ENCODE measurements at regions not wholly inside any gene's neighbourhood (a gene's known extent, or its start where the extent isn't known, plus 50 kb on each side); places are given as distances from the start of the nearest gene placed in this dataset.

DNA sequence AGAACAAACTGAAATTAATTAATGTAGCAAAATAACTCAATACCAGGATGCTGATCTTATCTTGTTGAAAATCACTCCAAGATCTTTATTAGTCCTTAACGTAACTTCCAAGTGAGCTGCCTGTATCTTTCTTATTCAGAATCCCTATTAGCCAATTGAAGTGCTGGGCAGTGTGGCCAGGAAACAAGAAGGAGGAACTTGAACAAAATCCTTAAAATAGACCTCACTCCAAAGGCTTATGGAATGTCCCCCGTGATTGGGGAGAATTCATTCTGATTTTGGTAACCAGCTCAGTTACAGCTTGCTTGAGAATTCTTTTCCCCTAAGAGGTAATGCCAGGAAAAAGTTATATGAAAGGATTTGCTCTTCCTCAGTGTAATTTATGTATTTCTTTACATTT is 171.0 kb downstream of the DEPDC1B start:
- no peak for TF ChIP-seq EZH2 (IDR thresholded peaks at IDR 0.05; ENCODE audit: insufficient read depth, low read length)
- TF ChIP-seq, protein P1, sequence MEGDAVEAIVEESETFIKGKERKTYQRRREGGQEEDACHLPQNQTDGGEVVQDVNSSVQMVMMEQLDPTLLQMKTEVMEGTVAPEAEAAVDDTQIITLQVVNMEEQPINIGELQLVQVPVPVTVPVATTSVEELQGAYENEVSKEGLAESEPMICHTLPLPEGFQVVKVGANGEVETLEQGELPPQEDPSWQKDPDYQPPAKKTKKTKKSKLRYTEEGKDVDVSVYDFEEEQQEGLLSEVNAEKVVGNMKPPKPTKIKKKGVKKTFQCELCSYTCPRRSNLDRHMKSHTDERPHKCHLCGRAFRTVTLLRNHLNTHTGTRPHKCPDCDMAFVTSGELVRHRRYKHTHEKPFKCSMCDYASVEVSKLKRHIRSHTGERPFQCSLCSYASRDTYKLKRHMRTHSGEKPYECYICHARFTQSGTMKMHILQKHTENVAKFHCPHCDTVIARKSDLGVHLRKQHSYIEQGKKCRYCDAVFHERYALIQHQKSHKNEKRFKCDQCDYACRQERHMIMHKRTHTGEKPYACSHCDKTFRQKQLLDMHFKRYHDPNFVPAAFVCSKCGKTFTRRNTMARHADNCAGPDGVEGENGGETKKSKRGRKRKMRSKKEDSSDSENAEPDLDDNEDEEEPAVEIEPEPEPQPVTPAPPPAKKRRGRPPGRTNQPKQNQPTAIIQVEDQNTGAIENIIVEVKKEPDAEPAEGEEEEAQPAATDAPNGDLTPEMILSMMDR (IDR thresholded peaks at IDR 0.05; ENCODE audit: insufficient read depth, low read depth, low read length): no peak
- no peaks in the 10 kb centered on the region for H3K4me1 ChIP-seq (ENCODE audit: insufficient read depth, low read length)
- Mint-ChIP-seq H3K27me3 (ENCODE audit: low read depth, unreplicated experiment) (no peaks in the 10 kb centered on the region), H3K36me3 (ENCODE audit: low read depth, unreplicated experiment) (no peaks in the 10 kb centered on the region), H3K9me3 (ENCODE audit: unreplicated experiment) (peaks cover 2% of the 10 kb centered on the region), H3K4me3 (ENCODE audit: unreplicated experiment) (no peak overlapping the region), H3K27ac (ENCODE audit: unreplicated experiment) (no peak overlapping the region), H3K4me1 (ENCODE audit: low read depth, unreplicated experiment) (no peaks in the 10 kb centered on the region)
- H4K20me1 ChIP-seq (ENCODE audit: insufficient read depth, low read length): no peaks in the 10 kb centered on the region
- H3K4me3 ChIP-seq (ENCODE audit: insufficient read depth, low read depth, low read length): no peak overlapping the region
- H3K9ac ChIP-seq (ENCODE audit: low read length): no peak overlapping the region
- H3K36me3 ChIP-seq (ENCODE audit: insufficient read depth, low read length): no peaks in the 10 kb centered on the region
- no peaks in the 10 kb centered on the region for H3K9me3 ChIP-seq (ENCODE audit: insufficient read depth, low read depth, low read length)
- no peaks in the 10 kb centered on the region for H3K27me3 ChIP-seq (ENCODE audit: insufficient read depth, low read length)
- H3K4me2 ChIP-seq (ENCODE audit: low read length): no peak overlapping the region
- no peak overlapping the region for H2AFZ ChIP-seq (ENCODE audit: low read depth, low read length)
- no peaks in the 10 kb centered on the region for H3K79me2 ChIP-seq (ENCODE audit: insufficient read depth, low read length)
- DNase-seq (ENCODE audit: low read depth): no peak
- no peak overlapping the region for H3K27ac ChIP-seq (ENCODE audit: low read depth, low read length)
- FAIRE-seq: no peak

DNA sequence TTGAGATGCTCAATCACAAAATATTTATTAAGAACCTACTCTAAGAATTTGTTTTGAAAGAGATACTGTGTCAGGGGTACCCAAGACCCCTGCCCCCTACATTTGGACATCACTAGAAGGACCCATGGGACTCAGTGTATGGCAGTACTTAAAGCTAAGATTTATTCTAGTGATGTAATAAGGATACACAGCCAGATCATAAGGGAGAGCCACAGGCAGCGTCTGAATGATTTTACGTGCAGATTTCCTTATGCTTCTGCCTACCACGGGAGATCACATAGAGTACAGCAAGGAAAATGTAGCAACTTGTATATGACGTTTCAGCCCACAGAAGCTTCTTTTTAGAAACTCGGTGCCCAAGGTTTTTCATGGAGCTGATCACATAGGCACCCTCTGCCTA is 172.9 kb downstream of the DEPDC1B start:
- H3K4me3 Mint-ChIP-seq (ENCODE audit: unreplicated experiment): no peak overlapping the region
- no peaks in the 10 kb centered on the region for H3K79me2 ChIP-seq (ENCODE audit: insufficient read depth, low read length)
- peaks cover 2% of the 10 kb centered on the region for H3K9me3 Mint-ChIP-seq (ENCODE audit: unreplicated experiment)
- no peak overlapping the region for H2AFZ ChIP-seq (ENCODE audit: low read depth, low read length)
- H3K36me3 ChIP-seq (ENCODE audit: insufficient read depth, low read length): no peaks in the 10 kb centered on the region
- TF ChIP-seq, protein P1 (IDR thresholded peaks at IDR 0.05; ENCODE audit: insufficient read depth, low read depth, low read length): no peak
- no peak for TF ChIP-seq EZH2 (IDR thresholded peaks at IDR 0.05; ENCODE audit: insufficient read depth, low read length)
- H3K4me2 ChIP-seq (ENCODE audit: low read length): no peak overlapping the region
- H3K9me3 ChIP-seq (ENCODE audit: insufficient read depth, low read depth, low read length): no peaks in the 10 kb centered on the region
- H3K27ac ChIP-seq (ENCODE audit: low read depth, low read length): no peak overlapping the region
- H3K27me3 ChIP-seq (ENCODE audit: insufficient read depth, low read length): no peaks in the 10 kb centered on the region
- peaks cover 13% of the 10 kb centered on the region for H3K4me1 ChIP-seq (ENCODE audit: insufficient read depth, low read length)
- H3K36me3 Mint-ChIP-seq (ENCODE audit: low read depth, unreplicated experiment): no peaks in the 10 kb centered on the region
- DNase-seq (ENCODE audit: low read depth): no peak
- no peaks in the 10 kb centered on the region for H3K27me3 Mint-ChIP-seq (ENCODE audit: low read depth, unreplicated experiment)
- H3K27ac Mint-ChIP-seq (ENCODE audit: unreplicated experiment): no peak overlapping the region
- H3K9ac ChIP-seq (ENCODE audit: low read length): no peak overlapping the region
- H4K20me1 ChIP-seq (ENCODE audit: insufficient read depth, low read length): no peaks in the 10 kb centered on the region
- no peaks in the 10 kb centered on the region for H3K4me1 Mint-ChIP-seq (ENCODE audit: low read depth, unreplicated experiment)
- no peak for FAIRE-seq
- H3K4me3 ChIP-seq (ENCODE audit: insufficient read depth, low read depth, low read length): no peak overlapping the region

DNA sequence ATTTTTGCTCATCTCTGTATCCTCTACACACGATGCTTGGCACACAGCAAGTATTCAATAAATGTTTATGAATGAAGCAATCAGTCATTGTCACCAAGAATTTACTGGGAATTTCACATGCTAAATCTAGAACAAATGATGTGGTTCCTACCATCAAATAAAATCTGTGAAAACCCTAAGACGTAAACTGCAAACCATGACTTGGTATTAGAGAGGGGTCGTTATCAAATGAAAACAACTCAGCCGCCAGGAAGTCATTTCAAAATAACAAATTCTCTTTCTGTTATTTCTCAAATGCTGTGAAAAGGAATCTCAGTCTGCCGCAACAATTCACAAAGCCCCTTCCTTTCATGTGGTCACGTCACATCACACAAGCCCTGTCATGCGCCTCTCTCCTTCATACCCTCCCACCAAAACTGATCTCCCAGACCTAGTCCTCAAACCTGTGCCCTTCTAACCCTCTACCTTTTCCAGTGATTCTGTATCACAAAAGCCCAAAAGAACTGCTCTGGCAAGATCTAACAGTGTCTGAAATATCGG is 173.6 kb downstream of the DEPDC1B start:
- Histone ChIP-seq H4K20me1 (ENCODE audit: insufficient read depth, low read length) (no peaks in the 10 kb centered on the region), H3K4me2 (ENCODE audit: low read length) (no peak overlapping the region), H3K79me2 (ENCODE audit: insufficient read depth, low read length) (no peaks in the 10 kb centered on the region), H3K4me1 (ENCODE audit: insufficient read depth, low read length) (peaks cover 17% of the 10 kb centered on the region), H3K9ac (ENCODE audit: low read length) (no peak overlapping the region), H3K9me3 (ENCODE audit: insufficient read depth, low read depth, low read length) (no peaks in the 10 kb centered on the region), H3K4me3 (ENCODE audit: insufficient read depth, low read depth, low read length) (no peak overlapping the region), H2AFZ (ENCODE audit: low read depth, low read length) (no peak overlapping the region), H3K36me3 (ENCODE audit: insufficient read depth, low read length) (no peaks in the 10 kb centered on the region), H3K27ac (ENCODE audit: low read depth, low read length) (no peak overlapping the region), H3K27me3 (ENCODE audit: insufficient read depth, low read length) (no peaks in the 10 kb centered on the region)
- H3K27me3 Mint-ChIP-seq (ENCODE audit: low read depth, unreplicated experiment): no peaks in the 10 kb centered on the region
- no peak for FAIRE-seq
- H3K27ac Mint-ChIP-seq (ENCODE audit: unreplicated experiment): no peak overlapping the region
- peaks cover 1% of the 10 kb centered on the region for H3K4me1 Mint-ChIP-seq (ENCODE audit: low read depth, unreplicated experiment)
- no peak overlapping the region for H3K4me3 Mint-ChIP-seq (ENCODE audit: unreplicated experiment)
- H3K9me3 Mint-ChIP-seq (ENCODE audit: unreplicated experiment): peaks cover 2% of the 10 kb centered on the region
- no peak for TF ChIP-seq EZH2 (IDR thresholded peaks at IDR 0.05; ENCODE audit: insufficient read depth, low read length)
- TF ChIP-seq, protein P1 (IDR thresholded peaks at IDR 0.05; ENCODE audit: insufficient read depth, low read depth, low read length): no peak
- no peak for DNase-seq (ENCODE audit: low read depth)
- no peaks in the 10 kb centered on the region for H3K36me3 Mint-ChIP-seq (ENCODE audit: low read depth, unreplicated experiment)
